MM.1S (cell line): ENCODE measurements at regions not wholly inside any gene's neighbourhood (a gene's known extent, or its start where the extent isn't known, plus 50 kb on each side); places are given as distances from the start of the nearest gene placed in this dataset.

ENCODE experiments used
- CTCF ChIP-seq: fragments of 300-600 bp; sonication (generic); IDR thresholded peaks from 2 replicates; pipeline ENCODE4 v1.5.1; 2016; ENCODE audit warnings: antibody characterized with exemption, low read length, mixed read lengths
- EZH2phosphoT487 ChIP-seq: fragments of 300-600 bp; sonication (generic); IDR thresholded peaks from 2 replicates; pipeline ENCODE4 v1.6.1; 2018; ENCODE audit warnings: antibody characterized with exemption, low read length

GRCh38 chr19:28927456-28927855, 285.5 kb downstream of the UQCRFS1 start:
- TF ChIP-seq EZH2phosphoT487 (no peak), CTCF (no peak)
